SK-N-SH treated with all-trans-retinoic acid at 6 μM for 48 hours (cell line): ENCODE measurements at regions not wholly inside any gene's neighbourhood (a gene's known extent, or its start where the extent isn't known, plus 50 kb on each side); places are given as distances from the start of the nearest gene placed in this dataset.

Source experiments
- ATAC-seq: fragments of 200-7000 bp; cut with Tn5 transposase; 3 replicates; pipeline ENCODE4 v1.9.1; 2020; ENCODE audit warnings: mild to moderate bottlenecking, moderate library complexity
- BACH2 ChIP-seq: fragments of 250-450 bp; sonication (Bioruptor Pico); IDR thresholded peaks from 2 replicates; pipeline ENCODE4 v1.9.0; 2021; ENCODE audit warnings: mild to moderate bottlenecking, borderline replicate concordance
- CREB5 ChIP-seq: fragments of 250-450 bp; sonication (Bioruptor Pico); IDR thresholded peaks from 2 replicates; pipeline ENCODE4 v1.5.1; 2020; ENCODE audit warnings: low read depth, mild to moderate bottlenecking, moderate library complexity
- ESRRG ChIP-seq: fragments of 250-450 bp; sonication (Bioruptor Pico); IDR thresholded peaks from 2 replicates; pipeline ENCODE4 v1.6.1; 2021; ENCODE audit warnings: mild to moderate bottlenecking
- GLIS3 ChIP-seq: fragments of 250-450 bp; sonication (Bioruptor Pico); IDR thresholded peaks from 2 replicates; pipeline ENCODE4 v1.5.0; 2020; ENCODE audit warnings: mild to moderate bottlenecking, moderate library complexity
- ISL1 ChIP-seq: fragments of 250-450 bp; sonication (Bioruptor Pico); IDR thresholded peaks from 2 replicates; pipeline ENCODE4 v2.1.2; 2022; ENCODE audit warnings: mild to moderate bottlenecking, moderate library complexity
- OSR1 ChIP-seq: fragments of 250-450 bp; sonication (Bioruptor Pico); IDR thresholded peaks from 2 replicates; pipeline ENCODE4 v1.8.0; 2022; ENCODE audit warnings: moderate library complexity, mild to moderate bottlenecking, inconsistent platforms
- PATZ1 ChIP-seq: fragments of 250-450 bp; sonication (Bioruptor Pico); IDR thresholded peaks from 2 replicates; pipeline ENCODE4 v1.8.0; 2020; ENCODE audit warnings: mild to moderate bottlenecking, moderate library complexity, borderline replicate concordance
- PPARA ChIP-seq: fragments of 250-450 bp; sonication (Bioruptor Pico); IDR thresholded peaks from 2 replicates; pipeline ENCODE4 v1.5.0; 2020; ENCODE audit warnings: mild to moderate bottlenecking, borderline replicate concordance
- RARB ChIP-seq: fragments of 250-450 bp; sonication (Bioruptor Pico); IDR thresholded peaks from 2 replicates; pipeline ENCODE4 v1.8.0; 2021; ENCODE audit warnings: mild to moderate bottlenecking, moderate library complexity
- TSHZ2 ChIP-seq: fragments of 250-450 bp; sonication (Bioruptor Pico); IDR thresholded peaks from 2 replicates; pipeline ENCODE4 v1.5.0; 2020; ENCODE audit warnings: mild to moderate bottlenecking, moderate library complexity
- ZC3H10 ChIP-seq: fragments of 250-450 bp; sonication (Bioruptor Pico); IDR thresholded peaks from 2 replicates; pipeline ENCODE4 v1.5.1; 2021; ENCODE audit warnings: mild to moderate bottlenecking, moderate library complexity
- ZFP3 ChIP-seq: fragments of 250-450 bp; sonication (Bioruptor Pico); IDR thresholded peaks from 2 replicates; pipeline ENCODE4 v1.5.0; 2020; ENCODE audit warnings: mild to moderate bottlenecking, moderate library complexity
- ZFP30 ChIP-seq: fragments of 450-650 bp; formaldehyde crosslinking; IDR thresholded peaks from 2 replicates; pipeline ENCODE4 v1.5.0; 2022; ENCODE audit warnings: mild to moderate bottlenecking, moderate library complexity
- ZNF565 ChIP-seq: fragments of 450-650 bp; formaldehyde crosslinking; conservative IDR thresholded peaks from 2 replicates; pipeline ENCODE4 v1.5.0; 2020; ENCODE audit warnings: low read depth, mild to moderate bottlenecking, moderate library complexity
- ZNF70 ChIP-seq: fragments of 450-650 bp; formaldehyde crosslinking; IDR thresholded peaks from 2 replicates; pipeline ENCODE4 v1.5.0; 2020; ENCODE audit warnings: mild to moderate bottlenecking, moderate library complexity
- ZNF8 ChIP-seq: fragments of 450-650 bp; formaldehyde crosslinking; IDR thresholded peaks from 2 replicates; pipeline ENCODE4 v1.5.0; 2020; ENCODE audit warnings: mild to moderate bottlenecking, moderate library complexity
- TF ChIP-seq, protein P1 (sequence below): fragments of 250-450 bp; sonication (Bioruptor Pico); IDR thresholded peaks from 2 replicates; pipeline ENCODE4 v1.8.0; 2021; ENCODE audit warnings: low read depth, mild to moderate bottlenecking, moderate library complexity, borderline replicate concordance
- TF ChIP-seq, protein P2 (sequence below): fragments of 250-450 bp; sonication (Bioruptor Pico); IDR thresholded peaks from 2 replicates; pipeline ENCODE4 v1.5.1; 2021; ENCODE audit warnings: mild to moderate bottlenecking, moderate library complexity

DNA sequence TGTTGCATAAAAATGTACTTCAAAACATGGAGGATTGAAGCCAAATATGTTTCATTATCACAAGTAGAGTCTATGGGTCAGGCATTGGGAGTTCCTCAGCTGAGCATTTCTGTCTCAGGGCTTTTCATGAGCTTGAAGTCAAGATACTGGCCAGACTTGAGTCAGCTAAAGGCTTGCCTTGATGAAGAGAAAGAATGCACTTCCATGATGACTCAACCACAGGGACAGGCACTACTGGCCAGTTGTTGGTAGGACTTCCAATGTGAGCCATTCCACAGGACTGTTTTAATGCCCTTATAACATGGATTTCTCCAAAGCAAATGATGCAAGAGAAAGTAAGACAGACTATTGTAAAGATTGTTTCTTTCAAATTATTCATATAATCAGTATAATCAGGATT is 895.6 kb downstream of the RAB28 start:
- no peak for TF ChIP-seq PPARA
- TF ChIP-seq GLIS3 (CRISPR knock-in tag), result no peak
- TF ChIP-seq, protein P1, sequence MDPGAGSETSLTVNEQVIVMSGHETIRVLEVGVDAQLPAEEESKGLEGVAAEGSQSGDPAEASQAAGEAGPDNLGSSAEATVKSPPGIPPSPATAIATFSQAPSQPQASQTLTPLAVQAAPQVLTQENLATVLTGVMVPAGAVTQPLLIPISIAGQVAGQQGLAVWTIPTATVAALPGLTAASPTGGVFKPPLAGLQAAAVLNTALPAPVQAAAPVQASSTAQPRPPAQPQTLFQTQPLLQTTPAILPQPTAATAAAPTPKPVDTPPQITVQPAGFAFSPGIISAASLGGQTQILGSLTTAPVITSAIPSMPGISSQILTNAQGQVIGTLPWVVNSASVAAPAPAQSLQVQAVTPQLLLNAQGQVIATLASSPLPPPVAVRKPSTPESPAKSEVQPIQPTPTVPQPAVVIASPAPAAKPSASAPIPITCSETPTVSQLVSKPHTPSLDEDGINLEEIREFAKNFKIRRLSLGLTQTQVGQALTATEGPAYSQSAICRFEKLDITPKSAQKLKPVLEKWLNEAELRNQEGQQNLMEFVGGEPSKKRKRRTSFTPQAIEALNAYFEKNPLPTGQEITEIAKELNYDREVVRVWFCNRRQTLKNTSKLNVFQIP (CRISPR knock-in tag), result no peak
- no peak for TF ChIP-seq TSHZ2 (CRISPR knock-in tag)
- no peak for TF ChIP-seq ZNF565 (CRISPR knock-in tag)
- no peak for TF ChIP-seq RARB (CRISPR knock-in tag)
- no peak for TF ChIP-seq ZC3H10 (CRISPR knock-in tag)
- TF ChIP-seq, protein P2, sequence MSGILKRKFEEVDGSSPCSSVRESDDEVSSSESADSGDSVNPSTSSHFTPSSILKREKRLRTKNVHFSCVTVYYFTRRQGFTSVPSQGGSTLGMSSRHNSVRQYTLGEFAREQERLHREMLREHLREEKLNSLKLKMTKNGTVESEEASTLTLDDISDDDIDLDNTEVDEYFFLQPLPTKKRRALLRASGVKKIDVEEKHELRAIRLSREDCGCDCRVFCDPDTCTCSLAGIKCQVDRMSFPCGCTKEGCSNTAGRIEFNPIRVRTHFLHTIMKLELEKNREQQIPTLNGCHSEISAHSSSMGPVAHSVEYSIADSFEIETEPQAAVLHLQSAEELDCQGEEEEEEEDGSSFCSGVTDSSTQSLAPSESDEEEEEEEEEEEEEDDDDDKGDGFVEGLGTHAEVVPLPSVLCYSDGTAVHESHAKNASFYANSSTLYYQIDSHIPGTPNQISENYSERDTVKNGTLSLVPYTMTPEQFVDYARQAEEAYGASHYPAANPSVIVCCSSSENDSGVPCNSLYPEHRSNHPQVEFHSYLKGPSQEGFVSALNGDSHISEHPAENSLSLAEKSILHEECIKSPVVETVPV, result no peak
- no peak for TF ChIP-seq CREB5 (CRISPR knock-in tag)
- TF ChIP-seq ZFP3 (CRISPR knock-in tag), result no peak
- TF ChIP-seq ISL1 (CRISPR knock-in tag), result no peak
- no peak for TF ChIP-seq ZNF70
- no peak for TF ChIP-seq BACH2 (CRISPR knock-in tag)
- TF ChIP-seq OSR1 (CRISPR knock-in tag), result no peak
- no peak for TF ChIP-seq ZFP30 (CRISPR knock-in tag)
- no peak for TF ChIP-seq ESRRG (CRISPR knock-in tag)
- no peak for TF ChIP-seq ZNF8 (CRISPR knock-in tag)
- no peak for TF ChIP-seq PATZ1 (CRISPR knock-in tag)
- TF ChIP-seq, all 23 proteins: peak for 0

GRCh38 chr4:12586242-12587006 is 897.7 kb downstream of the RAB28 start:
- no peak for TF ChIP-seq BACH2 (CRISPR knock-in tag)
- TF ChIP-seq, protein P1 (CRISPR knock-in tag), result no peak
- TF ChIP-seq TSHZ2 (CRISPR knock-in tag), result no peak
- no peak for ATAC-seq

More for the DNA sequence above, 895.6 kb downstream of the RAB28 start:
- no peak for ATAC-seq
